Uterus (tissue), 3 donors: ENCODE measurements at regions not wholly inside any gene's neighbourhood (a gene's known extent, or its start where the extent isn't known, plus 50 kb on each side); places are given as distances from the start of the nearest gene placed in this dataset.

Experiments used
- DNase-seq, 2 donors: peaks; one replicate each; pipeline ENCODE4 v3.0.0-alpha.2; 2019 to 2020
- H3K27ac ChIP-seq, 2 donors: fragments of 200-600 bp; sonication (generic); 1 replicate in 1 of 2; 2 replicates in 1 of 2; pipeline ENCODE4 v1.5.1; 2016 to 2018
- H3K27me3 ChIP-seq, 2 donors: fragments of 200-600 bp; sonication (generic); one replicate each; pipeline ENCODE4 v1.5.1; 2018 to 2019; ENCODE audit warnings: control low read depth in 1 of 2
- H3K36me3 ChIP-seq, 2 donors: fragments of 200-600 bp; sonication (generic); one replicate each; pipeline ENCODE4 v1.5.1; 2019; ENCODE audit warnings: control low read depth in 1 of 2
- H3K4me1 ChIP-seq, 2 donors: fragments of 200-600 bp; sonication (generic); one replicate each; pipeline ENCODE4 v1.5.1; 2018 to 2019; ENCODE audit warnings: control low read depth in 1 of 2
- H3K4me3 ChIP-seq, 2 donors: fragments of 200-600 bp; sonication (generic); 1 replicate in 1 of 2; 2 replicates in 1 of 2; pipeline ENCODE4 v1.5.1; 2018 to 2019; ENCODE audit warnings: mild to moderate bottlenecking in 1 of 2
- H3K9me3 ChIP-seq, 2 donors: fragments of 200-600 bp; sonication (generic); one replicate each; pipeline ENCODE4 v1.5.1; 2019; ENCODE audit warnings: control low read depth in 1 of 2
- CTCF ChIP-seq, 4 experiments: fragments of 200-600 bp in 2 of 4; fragments of 450-650 bp in 2 of 4; sonication (generic) in 2 of 4; IDR thresholded peaks; one replicate each; pipeline ENCODE4 v1.5.1; 2016 to 2019; ENCODE audit warnings: antibody characterized with exemption in 4 of 4, mild to moderate bottlenecking in 2 of 4, moderate library complexity in 1 of 4
- POLR2A ChIP-seq, 2 donors: fragments of 450-650 bp; IDR thresholded peaks; one replicate each; pipeline ENCODE4 v1.6.1; 2016; ENCODE audit warnings: antibody characterized with exemption in 2 of 2, mild to moderate bottlenecking in 1 of 2, moderate library complexity in 1 of 2
- intact Hi-C: fragments of 100-400 bp; cut with DNase I; formaldehyde crosslinking; loops from one replicate; pipeline ENCODE4 v1.15.1; 2023; ENCODE audit warnings: low total_unique reads
- donor health status: DM: yes; HTN: yes; CAD: no.

DNA sequence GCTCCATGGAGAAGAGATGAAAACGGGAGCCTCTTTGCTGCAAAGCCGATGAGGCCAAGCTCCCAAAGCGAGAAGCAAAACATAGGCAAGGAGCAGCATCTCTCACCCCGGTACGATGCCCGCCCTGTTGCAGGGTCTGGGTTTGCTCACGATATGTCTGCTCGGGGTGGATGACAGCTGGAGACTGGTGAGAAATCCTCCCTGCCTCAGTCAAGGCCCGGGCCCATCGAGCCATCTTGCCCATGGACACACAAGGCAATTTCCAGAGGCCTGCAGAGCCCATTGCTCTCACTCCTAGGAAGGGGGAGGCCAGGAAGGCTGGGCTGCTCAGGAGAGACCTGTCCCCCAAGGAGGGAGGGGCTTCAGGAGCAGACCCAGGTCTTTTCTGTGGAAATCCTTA, 391.7 kb upstream of the SHH start:
- Histone ChIP-seq H3K27me3 (no peaks in the 10 kb centered on the region), H3K9me3 (no peaks in the 10 kb centered on the region), H3K4me1 (no peaks in the 10 kb centered on the region), H3K4me3 (no peak overlapping the region), H3K27ac (no peak overlapping the region), H3K36me3 (no peaks in the 10 kb centered on the region)
- no peak for DNase-seq
- TF ChIP-seq CTCF (IDR thresholded peaks at IDR 0.05) (no peak), POLR2A (IDR thresholded peaks at IDR 0.05) (no peak)
- intact Hi-C loops = no loop called here

- no peaks in the 10 kb centered on the region for H3K36me3 ChIP-seq
- no peak overlapping the region for H3K27ac ChIP-seq
- TF ChIP-seq CTCF (IDR thresholded peaks at IDR 0.05) (no peak), POLR2A (IDR thresholded peaks at IDR 0.05) (no peak)
- no peak for DNase-seq
- intact Hi-C loops = no loop called here
- no peaks in the 10 kb centered on the region for H3K27me3 ChIP-seq
- no peaks in the 10 kb centered on the region for H3K9me3 ChIP-seq
- H3K4me1 ChIP-seq = no peaks in the 10 kb centered on the region
- H3K4me3 ChIP-seq = no peak overlapping the region
Measured at GRCh38 chr7:156198277-156198676, 386.0 kb upstream of the SHH start.

- TF ChIP-seq POLR2A (IDR thresholded peaks at IDR 0.05) (no peak), CTCF (IDR thresholded peaks at IDR 0.05) (no peak)
- Histone ChIP-seq H3K4me3 (no peak overlapping the region), H3K27me3 (no peaks in the 10 kb centered on the region), H3K27ac (no peak overlapping the region), H3K9me3 (no peaks in the 10 kb centered on the region), H3K4me1 (no peaks in the 10 kb centered on the region), H3K36me3 (no peaks in the 10 kb centered on the region)
- DNase-seq = no peak
- intact Hi-C loops = no loop called here
Measured at GRCh38 chr7:156196649-156197048, 384.4 kb upstream of the SHH start.

GRCh38 chr7:156195276-156195675, 383.0 kb upstream of the SHH start:
- Histone ChIP-seq H3K9me3 (no peaks in the 10 kb centered on the region), H3K36me3 (no peaks in the 10 kb centered on the region), H3K27ac (no peak overlapping the region), H3K4me3 (no peak overlapping the region), H3K4me1 (no peaks in the 10 kb centered on the region), H3K27me3 (no peaks in the 10 kb centered on the region)
- intact Hi-C loops = no loop called here
- TF ChIP-seq POLR2A (IDR thresholded peaks at IDR 0.05) = no peak
- TF ChIP-seq CTCF (IDR thresholded peaks at IDR 0.05) = no peak
- no peak for DNase-seq

DNA sequence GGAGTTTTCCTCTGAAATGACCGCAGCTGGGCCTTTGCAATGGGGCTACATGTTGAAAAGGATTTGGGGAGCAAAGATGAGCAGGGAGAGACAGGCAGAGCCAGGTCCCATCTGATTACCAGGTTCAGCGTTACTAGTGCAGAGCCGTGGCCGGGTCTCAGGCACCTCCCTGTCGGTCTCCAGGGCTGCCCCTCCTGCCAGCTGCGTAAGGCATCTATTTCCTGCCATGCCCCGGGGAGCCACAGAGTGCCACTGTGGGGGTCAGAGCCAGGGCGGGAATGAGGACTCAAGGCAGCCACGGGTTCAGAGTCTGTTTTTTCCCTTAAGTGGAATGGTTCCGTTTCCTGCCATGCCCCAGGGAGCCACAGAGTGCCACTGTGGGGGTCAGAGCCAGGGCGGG, 382.6 kb upstream of the SHH start:
- no peak for TF ChIP-seq CTCF (IDR thresholded peaks at IDR 0.05)
- no peak for TF ChIP-seq POLR2A (IDR thresholded peaks at IDR 0.05)
- no peaks in the 10 kb centered on the region for H3K9me3 ChIP-seq
- intact Hi-C loops = no loop called here
- H3K27me3 ChIP-seq = no peaks in the 10 kb centered on the region
- no peak overlapping the region for H3K27ac ChIP-seq
- no peak for DNase-seq
- no peaks in the 10 kb centered on the region for H3K4me1 ChIP-seq
- H3K4me3 ChIP-seq = no peak overlapping the region
- H3K36me3 ChIP-seq = no peaks in the 10 kb centered on the region
